ENCODE measurements at regions not wholly inside any gene's neighbourhood (a gene's known extent, or its start where the extent isn't known, plus 50 kb on each side); places are given as distances from the start of the nearest gene placed in this dataset.

GRCh38 chr12:84276215-84276614 lies 636.4 kb downstream of the SLC6A15 start:
- TF ChIP-seq TARDBP (IDR thresholded peaks at IDR 0.05) (no peak), BHLHE40 (IDR thresholded peaks at IDR 0.05; ENCODE audit: borderline replicate concordance) (no peak), HDGF (IDR thresholded peaks at IDR 0.05; ENCODE audit: borderline replicate concordance) (no peak), ZNF384 (IDR thresholded peaks at IDR 0.05) (no peak), FOXK2 (IDR thresholded peaks at IDR 0.05) (no peak)
- no peak for DNase-seq (ENCODE audit: extremely low spot score)
- CTCF ChIA-PET, result no interaction called here
- POLR2A ChIA-PET, result no interaction called here

- no peak for DNase-seq (ENCODE audit: extremely low spot score)
- TF ChIP-seq SUZ12 (IDR thresholded peaks at IDR 0.05) (no peak), ELF4 (IDR thresholded peaks at IDR 0.05) (no peak), FOXM1 (IDR thresholded peaks at IDR 0.05; ENCODE audit: borderline replicate concordance) (no peak), HDGF (IDR thresholded peaks at IDR 0.05; ENCODE audit: borderline replicate concordance) (no peak), FOXA1 (IDR thresholded peaks at IDR 0.05) (no peak), NFRKB (IDR thresholded peaks at IDR 0.05) (no peak), ZNF384 (IDR thresholded peaks at IDR 0.05) (no peak), ARNT (IDR thresholded peaks at IDR 0.05) (no peak), BHLHE40 (IDR thresholded peaks at IDR 0.05; ENCODE audit: borderline replicate concordance) (no peak), L3MBTL2 (conservative IDR thresholded peaks at IDR 0.05) (no peak)
- ChIA-PET POLR2A (no interaction called here), CTCF (no interaction called here)
Measured at GRCh38 chr12:84272324-84272723, 640.3 kb downstream of the SLC6A15 start.

GRCh38 chr12:84270470-84271140 lies 642.0 kb downstream of the SLC6A15 start:
- ChIA-PET POLR2A (no interaction called here), CTCF (no interaction called here)
- no peak for TF ChIP-seq NFRKB (IDR thresholded peaks at IDR 0.05)
- no peak for TF ChIP-seq TARDBP (IDR thresholded peaks at IDR 0.05)
- no peak for TF ChIP-seq LEF1 (IDR thresholded peaks at IDR 0.05; ENCODE audit: borderline replicate concordance)
- no peak for DNase-seq (ENCODE audit: extremely low spot score)

- ChIA-PET CTCF (interaction anchor here (0.6 kb wide), 1 partner anchor 180 kb away, joined by 4 read pairs; no protein-coding TSS in a partner anchor), POLR2A (no interaction called here)
- no peak for DNase-seq (ENCODE audit: extremely low spot score)
- TF ChIP-seq HDGF (IDR thresholded peaks at IDR 0.05; ENCODE audit: borderline replicate concordance), result no peak
- TF ChIP-seq FOXK2 (IDR thresholded peaks at IDR 0.05), result no peak
- no peak for TF ChIP-seq SUZ12 (IDR thresholded peaks at IDR 0.05)
- TF ChIP-seq PKNOX1 (IDR thresholded peaks at IDR 0.05), result no peak
- TF ChIP-seq ZNF384 (IDR thresholded peaks at IDR 0.05), result no peak
- no peak for TF ChIP-seq CTBP1 (IDR thresholded peaks at IDR 0.05; ENCODE audit: borderline replicate concordance)
- TF ChIP-seq NFRKB (IDR thresholded peaks at IDR 0.05), result no peak
- TF ChIP-seq BHLHE40 (IDR thresholded peaks at IDR 0.05; ENCODE audit: borderline replicate concordance), result no peak
- TF ChIP-seq LEF1 (IDR thresholded peaks at IDR 0.05; ENCODE audit: borderline replicate concordance), result no peak
- no peak for TF ChIP-seq TARDBP (IDR thresholded peaks at IDR 0.05)
- TF ChIP-seq FOXA1 (IDR thresholded peaks at IDR 0.05), result no peak
- TF ChIP-seq ELF4 (IDR thresholded peaks at IDR 0.05), result no peak
- no peak for TF ChIP-seq ARNT (IDR thresholded peaks at IDR 0.05)
- no peak for TF ChIP-seq FOXM1 (IDR thresholded peaks at IDR 0.05; ENCODE audit: borderline replicate concordance)
- no peak for TF ChIP-seq SP1 (IDR thresholded peaks at IDR 0.05)
- TF ChIP-seq L3MBTL2 (conservative IDR thresholded peaks at IDR 0.05), result no peak
Measured at GRCh38 chr12:84247931-84248330, 664.7 kb downstream of the SLC6A15 start.

GRCh38 chr12:84243686-84244085 lies 668.9 kb downstream of the SLC6A15 start:
- DNase-seq (ENCODE audit: extremely low spot score), result no peak
- CTCF ChIA-PET, result no interaction called here
- POLR2A ChIA-PET, result no interaction called here
- TF ChIP-seq HDGF (IDR thresholded peaks at IDR 0.05; ENCODE audit: borderline replicate concordance), result no peak
- TF ChIP-seq PKNOX1 (IDR thresholded peaks at IDR 0.05), result no peak
- no peak for TF ChIP-seq FOXK2 (IDR thresholded peaks at IDR 0.05)

GRCh38 chr12:84222841-84223240 lies 689.8 kb downstream of the SLC6A15 start:
- no peak for TF ChIP-seq CTBP1 (IDR thresholded peaks at IDR 0.05; ENCODE audit: borderline replicate concordance)
- TF ChIP-seq FOXK2 (IDR thresholded peaks at IDR 0.05), result no peak
- TF ChIP-seq L3MBTL2 (conservative IDR thresholded peaks at IDR 0.05), result no peak
- ChIA-PET POLR2A (no interaction called here), CTCF (no interaction called here)
- DNase-seq (ENCODE audit: extremely low spot score), result no peak

- TF ChIP-seq ELF4 (IDR thresholded peaks at IDR 0.05) (no peak), LEF1 (IDR thresholded peaks at IDR 0.05; ENCODE audit: borderline replicate concordance) (no peak), L3MBTL2 (conservative IDR thresholded peaks at IDR 0.05) (no peak)
- CTCF ChIA-PET, result no interaction called here
- no peak for DNase-seq (ENCODE audit: extremely low spot score)
- POLR2A ChIA-PET, result no interaction called here
Measured at GRCh38 chr12:84218406-84218805, 694.2 kb downstream of the SLC6A15 start.

GRCh38 chr12:84201976-84202375 lies 710.6 kb downstream of the SLC6A15 start:
- ChIA-PET POLR2A (no interaction called here), CTCF (no interaction called here)
- DNase-seq (ENCODE audit: extremely low spot score), result no peak
- TF ChIP-seq FOXM1 (IDR thresholded peaks at IDR 0.05; ENCODE audit: borderline replicate concordance) (no peak), TARDBP (IDR thresholded peaks at IDR 0.05) (no peak), NFRKB (IDR thresholded peaks at IDR 0.05) (no peak), CTBP1 (IDR thresholded peaks at IDR 0.05; ENCODE audit: borderline replicate concordance) (no peak), ZNF384 (IDR thresholded peaks at IDR 0.05) (no peak), L3MBTL2 (conservative IDR thresholded peaks at IDR 0.05) (no peak), BHLHE40 (IDR thresholded peaks at IDR 0.05; ENCODE audit: borderline replicate concordance) (no peak), LEF1 (IDR thresholded peaks at IDR 0.05; ENCODE audit: borderline replicate concordance) (no peak)
